NCI-H187 treated with DMSO at 0.1 percent for 48 hours (cell line): ENCODE measurements at regions not wholly inside any gene's neighbourhood (a gene's known extent, or its start where the extent isn't known, plus 50 kb on each side); places are given as distances from the start of the nearest gene placed in this dataset.

ENCODE experiments used
- DNase-seq: peaks from one replicate; lab custom pipeline; 2025; lab: John Stamatoyannopoulos, UW

GRCh38 chr1:68378296-68379084 lies 71.3 kb downstream of the RPE65 start:
- no peak for DNase-seq

GRCh38 chr1:68377098-68377497 lies 72.7 kb downstream of the RPE65 start:
- no peak for DNase-seq

GRCh38 chr1:68376441-68376840 lies 73.3 kb downstream of the RPE65 start:
- DNase-seq = no peak

GRCh38 chr1:68375919-68376318 lies 73.8 kb downstream of the RPE65 start:
- no peak for DNase-seq

- no peak for DNase-seq
These were observed 76.6 kb downstream of the RPE65 start for GRCh38 chr1:68373173-68373572.

- no peak for DNase-seq
These were observed 77.3 kb downstream of the RPE65 start for GRCh38 chr1:68372487-68372886.

- DNase-seq = no peak
These were observed 79.4 kb downstream of the RPE65 start for GRCh38 chr1:68370101-68370915.

- DNase-seq = no peak
These were observed 83.2 kb downstream of the RPE65 start for GRCh38 chr1:68366572-68366971.

GRCh38 chr1:68365709-68366382 lies 83.9 kb downstream of the RPE65 start:
- no peak for DNase-seq

- DNase-seq = no peak
These were observed 86.4 kb downstream of the RPE65 start for GRCh38 chr1:68363339-68363738.

- no peak for DNase-seq
These were observed 88.3 kb downstream of the RPE65 start for GRCh38 chr1:68361346-68361910.

GRCh38 chr1:68359045-68359444 lies 90.7 kb downstream of the RPE65 start:
- no peak for DNase-seq

GRCh38 chr1:68358439-68358838 lies 91.3 kb downstream of the RPE65 start:
- DNase-seq = no peak

GRCh38 chr1:68355614-68356013 lies 94.1 kb downstream of the RPE65 start:
- DNase-seq = no peak

GRCh38 chr1:68352202-68352601 lies 97.6 kb downstream of the RPE65 start:
- DNase-seq = no peak

- no peak for DNase-seq
These were observed 102.3 kb downstream of the RPE65 start for GRCh38 chr1:68347415-68347814.

- no peak for DNase-seq
These were observed 103.5 kb downstream of the RPE65 start for GRCh38 chr1:68346188-68346808.

- no peak for DNase-seq
These were observed 105.5 kb downstream of the RPE65 start for GRCh38 chr1:68344208-68344607.

GRCh38 chr1:68340951-68341350 lies 108.6 kb upstream of the WLS start:
- DNase-seq = no peak

- no peak for DNase-seq
These were observed 107.2 kb upstream of the WLS start for GRCh38 chr1:68339505-68339904.

- DNase-seq = no peak
These were observed 105.8 kb upstream of the WLS start for GRCh38 chr1:68338081-68338480.

GRCh38 chr1:68332041-68332440 lies 99.7 kb upstream of the WLS start:
- no peak for DNase-seq
